Astrocyte of the cerebellum (primary cell): ENCODE measurements at regions not wholly inside any gene's neighbourhood (a gene's known extent, or its start where the extent isn't known, plus 50 kb on each side); places are given as distances from the start of the nearest gene placed in this dataset.
"Not testable (repeated sequence)": the region's sequence is repeated elsewhere in the genome, so short reads cannot be mapped to it uniquely, and the experiment has no call there.

Source experiments
- DNase-seq: peaks from one replicate; pipeline ENCODE4 v3.0.0-alpha.2; 2011; ENCODE audit warnings: low read depth
- H3K4me3 ChIP-seq: 2 replicates; pipeline ENCODE4 v1.5.1; 2011; ENCODE audit warnings: mild to moderate bottlenecking, low read depth, low read length, moderate library complexity
- CTCF ChIP-seq: IDR thresholded peaks from 2 replicates; pipeline ENCODE4 v1.5.1; 2012; ENCODE audit warnings: low read length, low read depth, moderate library complexity, mild to moderate bottlenecking; ENCODE audit errors: missing control alignments
- in situ Hi-C: cut with HindIII; loops from 2 replicates; pipeline ENCODE4 v1.10.0; 2017; ENCODE audit warnings: low sequenced_read_pairs

DNA sequence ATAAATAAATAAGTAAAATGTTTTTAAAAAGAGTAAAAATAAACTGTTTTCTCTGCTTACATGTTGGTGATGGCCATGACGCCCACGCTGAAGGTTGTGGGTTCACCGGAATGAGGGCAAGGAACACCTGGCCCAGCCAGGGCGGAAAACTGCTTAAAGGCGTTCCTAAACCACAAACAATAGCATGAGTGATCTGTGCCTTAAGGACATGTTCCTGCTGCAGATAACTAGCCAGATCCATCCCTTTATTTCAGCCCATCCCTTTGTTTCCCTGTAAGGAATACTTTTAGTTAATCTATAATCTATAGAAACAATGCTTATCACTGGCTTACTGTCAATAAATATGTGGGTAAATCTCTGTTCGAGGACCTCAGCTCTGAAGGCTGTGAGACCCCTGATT is 63.3 kb upstream of the CEP78 start:
- H3K4me3 ChIP-seq, DNase-seq, in situ Hi-C loops: not testable (repeated sequence)

GRCh38 chr9:78171651-78172050 is 64.2 kb upstream of the CEP78 start:
- DNase-seq, result no peak
- in situ Hi-C loops, result no loop called here
- no peak for TF ChIP-seq CTCF
- no peak overlapping the region for H3K4me3 ChIP-seq

DNA sequence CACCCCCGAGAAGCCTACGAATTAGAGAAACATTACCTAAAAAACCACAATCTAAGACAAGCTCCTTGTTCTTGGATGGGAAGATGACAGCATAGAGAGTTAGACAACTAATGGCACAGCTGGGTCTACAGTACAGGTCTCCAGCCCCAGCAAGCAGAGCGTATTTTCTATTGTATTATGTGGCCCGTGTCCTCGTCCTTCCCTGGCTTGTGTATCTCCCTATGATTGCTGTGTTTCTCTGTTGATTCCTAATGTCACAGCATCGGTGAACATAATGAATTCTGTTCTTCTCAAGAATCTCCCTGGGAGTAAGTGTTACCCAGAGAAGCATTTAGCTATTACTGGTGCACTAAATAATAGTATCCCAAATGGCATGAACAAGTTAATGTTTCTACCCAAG is 66.8 kb upstream of the CEP78 start:
- in situ Hi-C loops, result no loop called here
- no peak for TF ChIP-seq CTCF
- no peak overlapping the region for H3K4me3 ChIP-seq
- no peak for DNase-seq

- H3K4me3 ChIP-seq, result no peak overlapping the region
- TF ChIP-seq CTCF, result no peak
- DNase-seq, result no peak
- in situ Hi-C loops, result no loop called here
Measured at GRCh38 chr9:78167356-78167755, 68.5 kb upstream of the CEP78 start.

DNA sequence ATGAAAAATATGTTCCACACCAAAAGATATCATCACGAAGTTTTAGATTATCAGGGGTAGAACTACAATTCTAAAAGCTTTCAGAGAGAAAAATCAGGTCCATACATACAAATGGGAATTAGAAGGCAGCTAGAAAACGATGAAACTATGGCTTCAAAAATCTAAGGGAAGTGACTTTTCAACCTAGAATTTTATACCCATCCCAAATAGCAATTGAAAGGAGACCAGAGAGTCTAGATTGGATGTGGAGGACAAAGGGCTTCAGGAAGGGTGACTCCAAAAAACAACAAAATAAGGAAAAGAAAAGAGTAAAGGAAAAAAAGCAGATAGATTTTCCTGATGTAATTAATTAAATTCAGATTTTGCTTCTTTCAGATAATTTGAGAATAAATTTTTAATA is 72.0 kb upstream of the CEP78 start:
- in situ Hi-C loops, result no loop called here
- no peak for DNase-seq
- no peak overlapping the region for H3K4me3 ChIP-seq
- no peak for TF ChIP-seq CTCF

DNA sequence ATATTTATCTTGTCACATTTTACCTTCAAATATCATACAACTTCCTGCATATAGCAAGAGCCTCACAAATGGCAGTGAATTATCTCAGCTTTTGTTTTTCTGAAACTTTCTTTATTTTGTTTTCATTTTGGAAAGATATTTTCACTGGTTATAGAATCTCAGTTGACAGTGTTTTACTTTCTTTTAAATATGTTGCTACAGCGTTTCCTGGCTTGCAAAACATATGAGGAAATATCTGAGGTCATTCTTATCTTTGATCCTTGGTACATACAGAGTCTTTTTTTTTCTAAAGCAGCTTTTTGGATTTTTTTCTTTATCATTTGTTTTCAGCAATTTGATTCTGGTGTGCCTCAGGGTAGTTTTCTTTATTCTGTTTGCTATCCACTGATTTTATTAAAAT is 77.6 kb upstream of the CEP78 start:
- TF ChIP-seq CTCF, result no peak

DNA sequence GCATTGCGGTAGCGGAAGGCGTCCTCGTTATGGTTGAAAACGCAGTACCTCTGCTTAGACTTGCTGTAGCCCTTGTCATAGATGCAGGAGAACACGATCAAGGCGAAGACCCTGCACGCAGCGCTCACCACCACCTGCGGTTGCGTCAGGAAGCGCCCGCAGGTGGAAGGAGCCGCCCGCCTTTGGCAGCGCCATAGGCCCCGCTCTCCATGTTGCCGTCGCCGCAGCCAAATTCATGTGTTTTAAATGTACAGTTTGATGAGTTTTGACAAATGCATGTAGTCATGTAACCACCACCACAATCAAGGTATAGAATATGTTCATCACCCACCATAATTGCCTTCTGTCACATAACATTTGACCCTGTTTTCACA is 84.9 kb upstream of the CEP78 start:
- H3K4me3 ChIP-seq, result no peak overlapping the region
- no peak for DNase-seq
- in situ Hi-C loops, result no loop called here
- no peak for TF ChIP-seq CTCF

More for the DNA sequence above, 77.6 kb upstream of the CEP78 start:
- no peak overlapping the region for H3K4me3 ChIP-seq
- no peak for DNase-seq
- in situ Hi-C loops, result no loop called here
